WTC11 (cell line): ENCODE measurements at regions not wholly inside any gene's neighbourhood (a gene's known extent, or its start where the extent isn't known, plus 50 kb on each side); places are given as distances from the start of the nearest gene placed in this dataset.

Source experiments
- ATAC-seq: fragments of 200-7000 bp; cut with Tn5 transposase; 2 replicates; pipeline ENCODE4 v1.10.0; 2021; ENCODE audit warnings: mild to moderate bottlenecking, moderate library complexity
- CTCF ChIA-PET: fragments of 300-600 bp; sonication (Branson Sonifier 250); formaldehyde crosslinking; loops from one replicate; lab custom pipeline; 2021; ENCODE audit warnings: antibody characterized with exemption; lab: Charles Lee
- POLR2A ChIA-PET: fragments of 350-600 bp; sonication (Branson Sonifier 250); formaldehyde crosslinking; loops from one replicate; lab custom pipeline; 2021; ENCODE audit warnings: antibody characterized with exemption; lab: Charles Lee
- DNase-seq: peaks from one replicate; pipeline ENCODE4 v3.0.0; 2021; ENCODE audit warnings: low spot score
- H3K27ac Mint-ChIP-seq: 2 replicates; pipeline ENCODE4 v1.8.0; 2021; ENCODE audit warnings: mixed read lengths
- H3K27me3 Mint-ChIP-seq: 2 replicates; pipeline ENCODE4 v1.8.0; 2021; ENCODE audit warnings: low read depth, mild to moderate bottlenecking, moderate library complexity, mixed read lengths
- H3K36me3 Mint-ChIP-seq: 2 replicates; pipeline ENCODE4 v1.8.0; 2021; ENCODE audit warnings: mixed read lengths
- H3K4me1 Mint-ChIP-seq: 2 replicates; pipeline ENCODE4 v1.8.0; 2022; ENCODE audit warnings: mixed read lengths
- H3K4me3 Mint-ChIP-seq: 2 replicates; pipeline ENCODE4 v1.8.0; 2021; ENCODE audit warnings: mild to moderate bottlenecking, moderate library complexity, mixed read lengths
- H3K9me3 Mint-ChIP-seq: 2 replicates; pipeline ENCODE4 v1.8.0; 2021; ENCODE audit warnings: mixed read lengths
- CREB1 ChIP-seq: sonication (generic); formaldehyde crosslinking; IDR thresholded peaks from 2 replicates; pipeline ENCODE4 v1.8.0; 2023; ENCODE audit warnings: mild to moderate bottlenecking, missing genetic modification reagents
- ETV6 ChIP-seq: sonication (generic); formaldehyde crosslinking; IDR thresholded peaks from 2 replicates; pipeline ENCODE4 v1.8.1; 2022; ENCODE audit warnings: mild to moderate bottlenecking, missing genetic modification reagents
- FOXP1 ChIP-seq: sonication (generic); formaldehyde crosslinking; IDR thresholded peaks from 2 replicates; pipeline ENCODE4 v1.8.0; 2022; ENCODE audit warnings: missing genetic modification reagents, mild to moderate bottlenecking, moderate library complexity, borderline replicate concordance
- GRHL2 ChIP-seq: fragments of 250-450 bp; sonication (Bioruptor Pico); IDR thresholded peaks from 2 replicates; pipeline ENCODE4 v1.8.0; 2022; ENCODE audit warnings: mild to moderate bottlenecking, moderate library complexity; ENCODE audit not compliant: insufficient replicate concordance, severe bottlenecking
- JUN ChIP-seq: sonication (generic); formaldehyde crosslinking; IDR thresholded peaks from 2 replicates; pipeline ENCODE4 v1.8.0; 2023; ENCODE audit warnings: mild to moderate bottlenecking, missing genetic modification reagents
- KAT7 ChIP-seq: sonication (generic); formaldehyde crosslinking; IDR thresholded peaks from 2 replicates; pipeline ENCODE4 v1.8.1; 2023; ENCODE audit warnings: missing genetic modification reagents, mild to moderate bottlenecking, borderline replicate concordance
- MYBL2 ChIP-seq: sonication (generic); formaldehyde crosslinking; IDR thresholded peaks from 2 replicates; pipeline ENCODE4 v1.8.1; 2023; ENCODE audit warnings: mild to moderate bottlenecking, moderate library complexity, missing genetic modification reagents
- NR1H2 ChIP-seq: sonication (generic); formaldehyde crosslinking; IDR thresholded peaks from 2 replicates; pipeline ENCODE4 v1.9.0; 2021; ENCODE audit warnings: mild to moderate bottlenecking, moderate library complexity, missing genetic modification reagents
- NR3C1 ChIP-seq: sonication (generic); formaldehyde crosslinking; conservative IDR thresholded peaks from 2 replicates; pipeline ENCODE4 v1.8.1; 2023; ENCODE audit warnings: low read depth, mild to moderate bottlenecking, missing genetic modification reagents
- PRRX2 ChIP-seq: fragments of 250-450 bp; sonication (Bioruptor Pico); IDR thresholded peaks from 2 replicates; pipeline ENCODE4 v1.8.0; 2021; ENCODE audit warnings: mild to moderate bottlenecking
- ZNF219 ChIP-seq: sonication (generic); formaldehyde crosslinking; IDR thresholded peaks from 2 replicates; pipeline ENCODE4 v1.8.0; 2023; ENCODE audit warnings: missing genetic modification reagents, mild to moderate bottlenecking, borderline replicate concordance
- ZNF671 ChIP-seq: fragments of 250-450 bp; sonication (Bioruptor Pico); IDR thresholded peaks from 2 replicates; pipeline ENCODE4 v1.8.0; 2021; ENCODE audit warnings: mild to moderate bottlenecking
- TF ChIP-seq, protein P1 (sequence below): sonication (generic); formaldehyde crosslinking; IDR thresholded peaks from 2 replicates; pipeline ENCODE4 v1.8.0; 2022; ENCODE audit warnings: missing genetic modification reagents
- TF ChIP-seq, protein P2 (sequence below): sonication (generic); formaldehyde crosslinking; IDR thresholded peaks from 2 replicates; pipeline ENCODE4 v1.8.0; 2022; ENCODE audit warnings: mild to moderate bottlenecking, missing genetic modification reagents
- TF ChIP-seq, protein P3 (sequence below): fragments of 250-450 bp; sonication (Bioruptor Pico); conservative IDR thresholded peaks from 2 replicates; pipeline ENCODE4 v1.9.0; 2021; ENCODE audit warnings: mild to moderate bottlenecking
- TF ChIP-seq, protein P4 (sequence below): sonication (generic); formaldehyde crosslinking; conservative IDR thresholded peaks from 2 replicates; pipeline ENCODE4 v1.8.1; 2022; ENCODE audit warnings: mild to moderate bottlenecking, missing genetic modification reagents
- TF ChIP-seq, protein P5 (sequence below): sonication (generic); formaldehyde crosslinking; IDR thresholded peaks from 2 replicates; pipeline ENCODE4 v1.8.1; 2023; ENCODE audit warnings: mild to moderate bottlenecking, missing genetic modification reagents, moderate library complexity
- TF ChIP-seq, protein P6 (sequence below): sonication (generic); formaldehyde crosslinking; IDR thresholded peaks from 2 replicates; pipeline ENCODE4 v1.8.1; 2023; ENCODE audit warnings: mild to moderate bottlenecking, missing genetic modification reagents
- TF ChIP-seq, protein P7 (sequence below): sonication (generic); formaldehyde crosslinking; IDR thresholded peaks from 2 replicates; pipeline ENCODE4 v1.8.1; 2022; ENCODE audit warnings: low read depth, mild to moderate bottlenecking, moderate library complexity, missing genetic modification reagents, borderline replicate concordance
- TF ChIP-seq, protein P8 (sequence below): sonication (generic); formaldehyde crosslinking; IDR thresholded peaks from 2 replicates; pipeline ENCODE4 v1.8.1; 2023; ENCODE audit warnings: mild to moderate bottlenecking, missing genetic modification reagents
- TF ChIP-seq, protein P9 (sequence below): sonication (generic); formaldehyde crosslinking; IDR thresholded peaks from 2 replicates; pipeline ENCODE4 v1.8.1; 2022; ENCODE audit warnings: mild to moderate bottlenecking, moderate library complexity, missing genetic modification reagents

DNA sequence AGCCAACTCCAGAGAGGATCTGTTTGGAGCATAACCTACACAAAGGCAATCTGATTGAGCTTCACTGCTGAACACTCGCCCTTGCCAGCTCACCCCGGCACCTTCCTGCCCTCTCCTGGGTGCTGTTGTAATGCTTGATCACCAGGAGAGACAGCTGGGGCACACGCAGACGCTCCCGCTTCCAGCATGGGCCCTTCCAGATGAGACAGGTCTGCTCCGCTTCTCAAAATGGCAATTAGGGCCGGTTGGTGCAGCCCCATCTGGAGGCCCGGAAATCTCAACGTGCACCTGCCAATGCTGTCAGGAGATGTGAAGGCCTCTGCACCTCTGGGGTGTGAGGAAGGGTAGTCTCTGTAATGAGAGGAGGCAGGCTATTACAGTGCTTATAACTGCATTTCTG is 206.1 kb downstream of the ABCC12 start (continued):
- TF ChIP-seq, protein P1, sequence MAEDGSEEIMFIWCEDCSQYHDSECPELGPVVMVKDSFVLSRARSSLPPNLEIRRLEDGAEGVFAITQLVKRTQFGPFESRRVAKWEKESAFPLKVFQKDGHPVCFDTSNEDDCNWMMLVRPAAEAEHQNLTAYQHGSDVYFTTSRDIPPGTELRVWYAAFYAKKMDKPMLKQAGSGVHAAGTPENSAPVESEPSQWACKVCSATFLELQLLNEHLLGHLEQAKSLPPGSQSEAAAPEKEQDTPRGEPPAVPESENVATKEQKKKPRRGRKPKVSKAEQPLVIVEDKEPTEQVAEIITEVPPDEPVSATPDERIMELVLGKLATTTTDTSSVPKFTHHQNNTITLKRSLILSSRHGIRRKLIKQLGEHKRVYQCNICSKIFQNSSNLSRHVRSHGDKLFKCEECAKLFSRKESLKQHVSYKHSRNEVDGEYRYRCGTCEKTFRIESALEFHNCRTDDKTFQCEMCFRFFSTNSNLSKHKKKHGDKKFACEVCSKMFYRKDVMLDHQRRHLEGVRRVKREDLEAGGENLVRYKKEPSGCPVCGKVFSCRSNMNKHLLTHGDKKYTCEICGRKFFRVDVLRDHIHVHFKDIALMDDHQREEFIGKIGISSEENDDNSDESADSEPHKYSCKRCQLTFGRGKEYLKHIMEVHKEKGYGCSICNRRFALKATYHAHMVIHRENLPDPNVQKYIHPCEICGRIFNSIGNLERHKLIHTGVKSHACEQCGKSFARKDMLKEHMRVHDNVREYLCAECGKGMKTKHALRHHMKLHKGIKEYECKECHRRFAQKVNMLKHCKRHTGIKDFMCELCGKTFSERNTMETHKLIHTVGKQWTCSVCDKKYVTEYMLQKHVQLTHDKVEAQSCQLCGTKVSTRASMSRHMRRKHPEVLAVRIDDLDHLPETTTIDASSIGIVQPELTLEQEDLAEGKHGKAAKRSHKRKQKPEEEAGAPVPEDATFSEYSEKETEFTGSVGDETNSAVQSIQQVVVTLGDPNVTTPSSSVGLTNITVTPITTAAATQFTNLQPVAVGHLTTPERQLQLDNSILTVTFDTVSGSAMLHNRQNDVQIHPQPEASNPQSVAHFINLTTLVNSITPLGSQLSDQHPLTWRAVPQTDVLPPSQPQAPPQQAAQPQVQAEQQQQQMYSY, result no peak
- no peak for TF ChIP-seq FOXP1 (CRISPR knock-in tag)
- TF ChIP-seq, protein P2, sequence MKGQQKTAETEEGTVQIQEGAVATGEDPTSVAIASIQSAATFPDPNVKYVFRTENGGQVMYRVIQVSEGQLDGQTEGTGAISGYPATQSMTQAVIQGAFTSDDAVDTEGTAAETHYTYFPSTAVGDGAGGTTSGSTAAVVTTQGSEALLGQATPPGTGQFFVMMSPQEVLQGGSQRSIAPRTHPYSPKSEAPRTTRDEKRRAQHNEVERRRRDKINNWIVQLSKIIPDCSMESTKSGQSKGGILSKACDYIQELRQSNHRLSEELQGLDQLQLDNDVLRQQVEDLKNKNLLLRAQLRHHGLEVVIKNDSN (CRISPR knock-in tag), result no peak
- TF ChIP-seq, protein P3, sequence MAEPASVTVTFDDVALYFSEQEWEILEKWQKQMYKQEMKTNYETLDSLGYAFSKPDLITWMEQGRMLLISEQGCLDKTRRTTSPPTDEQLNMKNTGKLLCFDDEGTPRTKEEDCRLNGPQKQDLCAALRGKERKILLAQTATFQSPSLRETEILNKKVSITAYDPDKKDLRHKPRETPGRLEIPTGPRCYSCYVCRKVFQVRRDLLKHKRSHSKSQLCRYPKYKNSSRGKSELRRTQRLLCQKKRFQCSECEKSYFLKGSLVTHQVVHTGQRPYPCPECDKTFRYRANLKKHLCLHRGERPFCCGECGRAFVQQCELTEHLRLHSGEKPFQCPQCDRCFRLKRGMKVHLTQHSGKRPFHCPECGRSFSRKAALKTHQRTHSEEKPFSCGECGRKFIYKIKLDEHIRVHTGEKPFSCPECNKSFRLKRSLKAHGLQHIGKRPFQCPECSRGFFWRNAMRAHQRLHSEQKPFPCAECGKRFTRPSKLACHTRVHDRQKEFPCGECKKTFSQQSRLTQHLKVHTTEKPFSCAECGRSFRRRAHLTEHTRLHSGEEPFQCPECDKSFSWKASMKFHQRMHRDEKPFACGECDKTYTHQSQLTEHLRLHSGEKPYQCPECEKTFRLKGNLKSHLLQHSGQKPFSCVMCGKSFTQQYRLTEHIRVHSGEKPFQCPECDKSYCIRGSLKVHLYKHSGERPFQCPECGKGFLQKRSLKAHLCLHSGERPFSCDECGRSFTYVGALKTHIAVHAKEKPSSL (CRISPR knock-in tag), result no peak
- no peak for TF ChIP-seq KAT7 (CRISPR knock-in tag)
- TF ChIP-seq NR1H2 (CRISPR knock-in tag), result no peak
- TF ChIP-seq, protein P4, sequence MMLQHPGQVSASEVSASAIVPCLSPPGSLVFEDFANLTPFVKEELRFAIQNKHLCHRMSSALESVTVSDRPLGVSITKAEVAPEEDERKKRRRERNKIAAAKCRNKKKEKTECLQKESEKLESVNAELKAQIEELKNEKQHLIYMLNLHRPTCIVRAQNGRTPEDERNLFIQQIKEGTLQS (CRISPR knock-in tag), result no peak
- TF ChIP-seq ZNF219 (CRISPR knock-in tag), result no peak
- TF ChIP-seq, protein P5, sequence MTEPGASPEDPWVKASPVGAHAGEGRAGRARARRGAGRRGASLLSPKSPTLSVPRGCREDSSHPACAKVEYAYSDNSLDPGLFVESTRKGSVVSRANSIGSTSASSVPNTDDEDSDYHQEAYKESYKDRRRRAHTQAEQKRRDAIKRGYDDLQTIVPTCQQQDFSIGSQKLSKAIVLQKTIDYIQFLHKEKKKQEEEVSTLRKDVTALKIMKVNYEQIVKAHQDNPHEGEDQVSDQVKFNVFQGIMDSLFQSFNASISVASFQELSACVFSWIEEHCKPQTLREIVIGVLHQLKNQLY (CRISPR knock-in tag), result no peak

DNA sequence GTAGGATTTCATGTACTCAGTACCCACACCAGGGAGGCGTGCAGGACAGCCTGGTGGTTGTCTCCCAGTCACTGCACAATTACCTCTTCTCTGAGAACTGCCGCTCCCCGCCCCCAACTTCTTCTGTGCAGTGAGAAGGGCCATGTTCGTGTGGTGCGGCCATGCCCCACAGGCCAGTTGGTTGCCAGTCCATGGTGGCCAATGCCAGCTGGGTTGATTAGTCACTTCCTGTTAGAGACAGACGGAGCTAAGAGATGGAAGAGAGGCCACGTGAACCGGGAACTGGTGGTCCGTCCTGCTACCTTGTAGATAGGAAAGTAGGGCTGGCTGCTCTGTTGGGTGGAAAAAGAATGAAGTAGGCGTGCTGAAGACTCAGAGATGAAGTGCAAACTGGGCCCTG is 206.5 kb downstream of the ABCC12 start:
- H3K4me1 Mint-ChIP-seq, result 0 out of 2 replicates have a peak, but pooled peaks cover 5% of the 10 kb centered on the region
- POLR2A ChIA-PET, result no interaction called here

DNA sequence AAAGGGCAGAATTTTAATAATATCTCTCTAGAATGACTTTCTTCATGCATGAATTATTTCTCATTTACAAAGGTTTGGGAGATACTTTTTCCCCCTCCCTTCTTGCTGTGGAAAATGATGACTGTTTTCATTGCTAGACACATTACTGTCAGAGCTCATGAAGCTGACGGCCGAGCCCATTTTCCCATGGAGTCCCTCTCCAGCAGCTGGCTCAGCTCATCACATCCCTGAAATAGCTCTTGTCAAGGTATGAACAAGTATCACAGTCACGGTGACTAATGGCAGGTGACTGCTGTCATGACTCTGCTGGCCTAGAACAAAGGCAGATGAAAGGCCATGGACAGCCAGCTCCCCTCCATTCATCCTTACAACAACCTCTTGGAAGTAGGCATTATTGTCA is 208.1 kb downstream of the ABCC12 start:
- Mint-ChIP-seq H3K4me3 (no peak overlapping the region), H3K9me3 (peaks cover 13% of the 10 kb centered on the region), H3K4me1 (0 out of 2 replicates have a peak, but pooled peaks cover 5% of the 10 kb centered on the region), H3K27ac (no peak overlapping the region), H3K27me3 (no peaks in the 10 kb centered on the region), H3K36me3 (peaks cover 8% of the 10 kb centered on the region; the same call in 1 of the 2 replicates)
- ChIA-PET CTCF (no interaction called here), POLR2A (no interaction called here)
- DNase-seq (no peak), ATAC-seq (no peak)
- TF ChIP-seq, protein P6, sequence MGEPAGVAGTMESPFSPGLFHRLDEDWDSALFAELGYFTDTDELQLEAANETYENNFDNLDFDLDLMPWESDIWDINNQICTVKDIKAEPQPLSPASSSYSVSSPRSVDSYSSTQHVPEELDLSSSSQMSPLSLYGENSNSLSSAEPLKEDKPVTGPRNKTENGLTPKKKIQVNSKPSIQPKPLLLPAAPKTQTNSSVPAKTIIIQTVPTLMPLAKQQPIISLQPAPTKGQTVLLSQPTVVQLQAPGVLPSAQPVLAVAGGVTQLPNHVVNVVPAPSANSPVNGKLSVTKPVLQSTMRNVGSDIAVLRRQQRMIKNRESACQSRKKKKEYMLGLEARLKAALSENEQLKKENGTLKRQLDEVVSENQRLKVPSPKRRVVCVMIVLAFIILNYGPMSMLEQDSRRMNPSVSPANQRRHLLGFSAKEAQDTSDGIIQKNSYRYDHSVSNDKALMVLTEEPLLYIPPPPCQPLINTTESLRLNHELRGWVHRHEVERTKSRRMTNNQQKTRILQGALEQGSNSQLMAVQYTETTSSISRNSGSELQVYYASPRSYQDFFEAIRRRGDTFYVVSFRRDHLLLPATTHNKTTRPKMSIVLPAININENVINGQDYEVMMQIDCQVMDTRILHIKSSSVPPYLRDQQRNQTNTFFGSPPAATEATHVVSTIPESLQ (CRISPR knock-in tag), result no peak
- TF ChIP-seq ETV6 (CRISPR knock-in tag) (no peak), CREB1 (no peak), MYBL2 (CRISPR knock-in tag) (no peak), NR3C1 (CRISPR knock-in tag) (no peak), JUN (no peak), PRRX2 (CRISPR knock-in tag) (no peak)
- TF ChIP-seq, protein P4 (CRISPR knock-in tag), result no peak
- TF ChIP-seq, protein P7, sequence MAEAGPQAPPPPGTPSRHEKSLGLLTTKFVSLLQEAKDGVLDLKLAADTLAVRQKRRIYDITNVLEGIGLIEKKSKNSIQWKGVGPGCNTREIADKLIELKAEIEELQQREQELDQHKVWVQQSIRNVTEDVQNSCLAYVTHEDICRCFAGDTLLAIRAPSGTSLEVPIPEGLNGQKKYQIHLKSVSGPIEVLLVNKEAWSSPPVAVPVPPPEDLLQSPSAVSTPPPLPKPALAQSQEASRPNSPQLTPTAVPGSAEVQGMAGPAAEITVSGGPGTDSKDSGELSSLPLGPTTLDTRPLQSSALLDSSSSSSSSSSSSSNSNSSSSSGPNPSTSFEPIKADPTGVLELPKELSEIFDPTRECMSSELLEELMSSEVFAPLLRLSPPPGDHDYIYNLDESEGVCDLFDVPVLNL (CRISPR knock-in tag), result no peak
- TF ChIP-seq, protein P8, sequence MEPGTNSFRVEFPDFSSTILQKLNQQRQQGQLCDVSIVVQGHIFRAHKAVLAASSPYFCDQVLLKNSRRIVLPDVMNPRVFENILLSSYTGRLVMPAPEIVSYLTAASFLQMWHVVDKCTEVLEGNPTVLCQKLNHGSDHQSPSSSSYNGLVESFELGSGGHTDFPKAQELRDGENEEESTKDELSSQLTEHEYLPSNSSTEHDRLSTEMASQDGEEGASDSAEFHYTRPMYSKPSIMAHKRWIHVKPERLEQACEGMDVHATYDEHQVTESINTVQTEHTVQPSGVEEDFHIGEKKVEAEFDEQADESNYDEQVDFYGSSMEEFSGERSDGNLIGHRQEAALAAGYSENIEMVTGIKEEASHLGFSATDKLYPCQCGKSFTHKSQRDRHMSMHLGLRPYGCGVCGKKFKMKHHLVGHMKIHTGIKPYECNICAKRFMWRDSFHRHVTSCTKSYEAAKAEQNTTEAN (CRISPR knock-in tag), result no peak

More for the DNA sequence above, 206.5 kb downstream of the ABCC12 start:
- ATAC-seq (no peak), DNase-seq (no peak)
- no peaks in the 10 kb centered on the region for H3K27me3 Mint-ChIP-seq
- no peak overlapping the region for H3K27ac Mint-ChIP-seq
- H3K36me3 Mint-ChIP-seq, result peaks cover 8% of the 10 kb centered on the region; the same call in 1 of the 2 replicates
- CTCF ChIA-PET, result no interaction called here
- H3K9me3 Mint-ChIP-seq, result peaks cover 13% of the 10 kb centered on the region
- no peak overlapping the region for H3K4me3 Mint-ChIP-seq
- TF ChIP-seq, protein P9, sequence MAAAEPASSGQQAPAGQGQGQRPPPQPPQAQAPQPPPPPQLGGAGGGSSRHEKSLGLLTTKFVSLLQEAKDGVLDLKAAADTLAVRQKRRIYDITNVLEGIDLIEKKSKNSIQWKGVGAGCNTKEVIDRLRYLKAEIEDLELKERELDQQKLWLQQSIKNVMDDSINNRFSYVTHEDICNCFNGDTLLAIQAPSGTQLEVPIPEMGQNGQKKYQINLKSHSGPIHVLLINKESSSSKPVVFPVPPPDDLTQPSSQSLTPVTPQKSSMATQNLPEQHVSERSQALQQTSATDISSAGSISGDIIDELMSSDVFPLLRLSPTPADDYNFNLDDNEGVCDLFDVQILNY (CRISPR knock-in tag), result no peak
- TF ChIP-seq ZNF671 (CRISPR knock-in tag) (no peak), GRHL2 (no peak)
